NCI-H2029 treated with DMSO at 0.1 percent for 48 hours (cell line): ENCODE measurements at regions not wholly inside any gene's neighbourhood (a gene's known extent, or its start where the extent isn't known, plus 50 kb on each side); places are given as distances from the start of the nearest gene placed in this dataset.
A peak's percentile ranks its signal among the peaks of the same experiment; 100 is the strongest.

ENCODE experiments used
- DNase-seq: peaks from one replicate; lab custom pipeline; 2025; lab: John Stamatoyannopoulos, UW

DNA sequence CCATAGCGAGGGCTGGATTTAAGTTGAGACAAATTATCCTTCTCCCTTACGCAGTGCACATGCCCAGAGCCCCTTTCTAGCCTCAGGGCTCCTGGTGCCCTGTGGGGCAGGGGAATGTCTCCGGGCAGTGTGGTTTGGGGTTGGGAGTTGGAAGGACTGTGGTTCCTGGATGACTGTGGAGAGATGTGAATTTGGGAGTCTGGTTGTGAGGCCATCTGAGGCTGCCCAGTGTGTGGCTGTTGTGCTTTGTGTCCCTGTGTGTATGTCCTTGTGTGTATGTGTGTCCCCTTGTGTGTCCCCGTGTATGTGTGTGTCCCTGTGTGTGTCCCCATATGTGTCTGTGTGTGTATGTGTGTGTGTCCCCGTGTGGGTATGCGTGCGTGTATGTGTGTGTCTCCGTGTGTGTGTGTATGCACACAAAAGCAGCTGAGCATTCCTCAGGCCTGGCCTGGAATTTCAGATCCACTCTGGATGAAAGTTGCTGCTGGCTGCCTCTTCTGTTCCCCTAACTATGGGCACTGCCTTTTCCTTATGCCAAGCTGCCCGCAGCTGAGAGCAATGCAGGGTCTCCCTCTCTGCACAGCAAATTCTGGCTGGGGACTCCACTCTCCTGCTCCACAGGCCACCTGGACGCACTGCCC lies 65.4 kb downstream of the UBIAD1 start:
- no peak for DNase-seq

DNA sequence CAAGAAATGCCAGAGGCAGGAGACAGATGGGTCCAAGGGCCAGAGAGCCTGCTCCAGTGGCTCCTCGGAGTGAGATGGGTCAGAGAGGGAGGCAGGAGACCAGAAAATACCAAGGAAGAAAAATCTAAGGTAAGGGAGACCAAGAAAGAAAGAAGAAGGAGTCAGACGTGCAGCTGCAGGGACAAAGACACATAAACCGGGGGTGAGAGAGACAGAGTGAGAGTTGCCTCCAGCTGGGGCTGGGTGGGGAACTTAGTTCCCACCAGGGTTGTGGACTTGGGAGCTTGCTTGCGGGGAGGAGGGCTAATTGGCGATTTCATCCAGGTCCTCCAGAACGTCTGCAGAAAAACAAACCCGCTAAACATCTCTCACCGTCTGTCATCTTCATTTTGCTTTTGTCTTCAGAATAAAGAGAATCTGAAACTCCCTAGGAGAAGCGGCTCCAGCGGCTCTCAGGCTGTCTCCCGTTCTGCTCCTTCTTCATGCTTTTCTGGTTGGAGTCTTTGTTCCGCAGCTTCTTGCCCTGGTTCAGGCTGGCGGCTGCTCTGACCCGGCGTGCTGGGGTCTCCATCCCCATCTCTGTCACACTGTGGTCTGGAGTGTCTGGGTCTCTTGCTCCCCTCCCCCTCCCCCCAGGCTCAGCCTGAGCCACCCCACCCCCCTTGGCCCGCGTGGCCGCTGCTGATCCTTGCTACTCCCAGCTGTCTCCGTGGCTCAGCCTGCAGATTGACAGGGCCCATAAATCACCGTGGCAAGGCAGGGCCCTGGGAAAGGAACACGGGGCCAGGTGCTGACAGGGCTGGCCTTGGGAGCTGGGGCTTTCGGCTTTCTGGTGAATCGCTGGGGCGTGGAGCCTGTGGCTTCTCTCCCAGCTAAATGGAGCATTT lies 66.6 kb downstream of the UBIAD1 start:
- DNase-seq, result peak; percentile 37

DNA sequence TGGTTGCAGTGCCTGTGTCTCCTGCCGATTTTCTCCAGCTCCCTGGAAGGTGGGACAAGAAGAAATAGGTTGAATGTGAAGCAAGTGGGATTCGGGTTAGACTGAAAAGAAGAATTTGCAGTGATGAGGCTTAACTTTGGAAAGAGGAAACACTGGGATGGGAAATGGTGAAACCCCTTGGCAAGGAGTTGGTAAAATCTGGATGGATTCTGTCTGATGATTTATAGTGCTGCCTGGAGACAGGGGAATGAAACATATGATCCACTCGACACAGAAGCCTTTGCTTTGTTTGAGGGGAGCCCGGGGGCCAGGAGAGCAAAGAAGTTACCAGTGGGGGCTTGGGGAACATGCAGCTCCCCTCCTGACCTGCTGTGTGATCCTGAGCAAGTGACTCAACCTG lies 67.2 kb downstream of the UBIAD1 start:
- no peak for DNase-seq

DNA sequence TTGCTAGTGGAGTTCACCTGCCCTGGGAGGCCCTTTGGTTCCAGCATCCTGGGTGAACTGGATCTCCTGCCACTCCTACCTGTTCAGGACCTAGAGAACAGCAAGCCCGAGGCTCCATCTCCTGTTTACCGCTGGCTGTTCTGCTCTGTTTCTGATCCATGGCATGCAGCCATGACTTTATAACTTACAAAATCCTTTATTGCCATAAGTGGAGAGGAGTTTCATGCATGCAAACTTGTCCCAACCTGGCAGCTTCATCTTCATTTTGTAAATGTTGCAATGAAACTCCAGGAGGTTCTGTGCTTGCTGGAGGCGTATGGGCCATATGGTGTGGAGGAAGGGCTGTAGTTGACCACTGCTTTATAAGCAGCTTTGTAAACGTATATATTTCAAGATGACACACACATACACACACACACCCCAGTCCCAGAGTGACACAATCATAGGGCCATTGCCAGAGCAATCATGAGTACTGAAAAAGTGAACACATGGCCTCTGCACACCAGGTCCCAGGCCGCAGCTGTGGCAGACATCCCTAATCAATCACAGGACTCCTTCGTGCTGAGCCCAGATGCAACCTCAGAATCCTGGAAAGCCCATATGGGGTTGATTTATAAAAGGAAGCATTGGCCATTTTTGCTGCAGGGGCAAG lies 69.0 kb downstream of the UBIAD1 start:
- DNase-seq, result no peak

DNA sequence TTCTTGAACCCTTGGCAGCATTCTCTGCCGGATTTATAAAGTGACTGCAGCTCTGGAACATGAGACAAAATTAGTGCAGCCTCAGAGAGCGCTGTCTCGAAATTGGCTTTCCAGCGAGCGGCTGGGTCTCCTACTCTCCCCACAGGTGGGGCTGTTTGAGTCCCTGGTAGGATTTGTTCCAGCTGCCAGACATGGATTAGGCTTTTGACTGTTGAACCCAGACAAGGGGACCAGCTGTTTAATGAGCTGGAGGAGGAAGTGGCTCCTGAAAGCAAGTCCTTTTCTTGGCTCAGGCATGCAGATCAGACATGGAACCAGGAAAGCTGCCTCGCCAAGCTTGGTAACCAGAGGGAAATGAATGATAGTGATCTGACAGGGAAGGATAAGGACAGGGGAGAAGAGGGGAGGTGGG lies 69.6 kb downstream of the UBIAD1 start:
- no peak for DNase-seq

DNA sequence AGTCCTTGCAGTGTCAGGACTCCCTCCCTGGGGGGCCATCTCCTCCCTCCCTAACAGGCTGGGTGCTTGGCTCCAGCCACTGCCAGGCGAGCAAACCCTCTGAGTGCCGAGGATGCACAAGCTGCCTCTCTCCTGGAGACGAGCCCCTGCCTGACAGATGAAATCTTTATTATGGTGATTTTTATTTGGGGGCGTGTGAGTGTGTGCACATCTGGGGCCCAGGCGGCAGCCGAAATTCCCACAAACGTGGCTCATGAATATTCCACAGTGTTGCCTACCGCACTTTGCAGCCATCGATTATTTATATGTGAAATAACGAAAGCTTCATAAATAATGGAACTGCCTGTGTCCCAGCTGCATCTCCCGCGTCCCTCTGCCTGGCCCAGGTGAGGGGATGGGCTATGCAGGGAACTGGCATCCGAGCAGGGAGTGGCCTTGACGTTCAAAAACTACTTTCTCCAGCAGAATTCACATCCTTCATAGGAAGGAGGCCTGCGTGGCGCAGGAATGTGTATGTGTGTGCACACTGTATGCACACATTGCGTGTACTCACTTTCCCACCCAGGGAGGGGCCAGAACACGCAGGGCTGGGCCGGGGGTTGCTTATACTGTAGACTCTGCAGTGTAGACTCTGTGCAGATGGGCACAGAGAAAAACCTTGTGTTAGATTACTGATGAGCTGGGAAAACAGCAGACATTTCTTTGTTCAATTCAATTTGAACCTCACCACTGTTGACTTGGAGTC lies 73.1 kb downstream of the UBIAD1 start:
- DNase-seq, result no peak

DNA sequence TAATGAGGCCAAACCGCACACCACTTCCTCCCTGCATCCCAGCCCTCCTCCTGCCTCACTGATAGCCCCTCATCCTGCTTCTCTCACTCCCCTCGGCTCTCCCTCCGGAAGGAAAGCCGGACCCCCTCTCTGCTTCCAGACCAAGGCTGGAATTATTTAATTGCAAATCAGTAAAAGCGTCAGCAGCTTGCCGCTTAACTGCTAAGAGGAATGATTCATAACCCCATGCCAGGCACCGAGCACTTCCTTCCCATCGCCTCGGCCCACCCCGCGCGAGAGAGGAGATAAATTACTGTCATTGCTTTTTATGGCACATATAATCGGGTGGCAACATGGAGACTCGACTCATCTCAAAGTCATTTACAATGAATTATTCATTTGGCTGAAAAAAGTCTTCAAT lies 77.3 kb downstream of the UBIAD1 start:
- no peak for DNase-seq

DNA sequence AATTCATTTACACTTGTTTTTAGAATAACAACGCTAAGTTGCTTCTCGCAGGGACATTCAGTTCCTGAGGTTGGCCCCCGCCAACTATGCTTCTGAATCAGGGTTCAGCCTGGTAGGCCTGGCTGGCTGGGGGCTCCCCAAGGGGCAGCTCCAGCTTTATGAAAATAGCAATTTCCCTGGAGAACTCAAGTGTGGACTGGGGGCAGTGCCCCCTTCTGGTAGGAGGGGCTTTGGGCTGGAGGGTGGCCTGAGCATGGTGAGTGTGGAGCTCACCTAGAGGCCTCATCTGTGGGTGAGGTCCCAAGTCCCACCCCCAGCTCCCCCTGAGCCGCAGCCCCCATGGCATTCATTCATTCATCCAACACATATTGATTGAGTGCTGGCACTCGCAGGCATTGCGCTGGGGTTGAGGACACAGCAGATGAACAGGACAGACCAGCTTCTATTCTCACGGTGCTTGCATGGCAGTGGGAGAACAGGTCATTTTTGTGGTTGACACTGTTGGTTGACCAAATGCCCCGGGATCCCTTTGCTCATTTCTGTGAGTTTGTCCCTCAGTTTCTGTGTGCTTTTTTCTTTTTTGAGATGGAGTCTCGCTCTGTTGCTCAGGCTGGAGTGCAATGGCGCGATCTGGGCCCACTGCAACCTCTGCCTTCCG lies 79.2 kb downstream of the UBIAD1 start:
- no peak for DNase-seq

DNA sequence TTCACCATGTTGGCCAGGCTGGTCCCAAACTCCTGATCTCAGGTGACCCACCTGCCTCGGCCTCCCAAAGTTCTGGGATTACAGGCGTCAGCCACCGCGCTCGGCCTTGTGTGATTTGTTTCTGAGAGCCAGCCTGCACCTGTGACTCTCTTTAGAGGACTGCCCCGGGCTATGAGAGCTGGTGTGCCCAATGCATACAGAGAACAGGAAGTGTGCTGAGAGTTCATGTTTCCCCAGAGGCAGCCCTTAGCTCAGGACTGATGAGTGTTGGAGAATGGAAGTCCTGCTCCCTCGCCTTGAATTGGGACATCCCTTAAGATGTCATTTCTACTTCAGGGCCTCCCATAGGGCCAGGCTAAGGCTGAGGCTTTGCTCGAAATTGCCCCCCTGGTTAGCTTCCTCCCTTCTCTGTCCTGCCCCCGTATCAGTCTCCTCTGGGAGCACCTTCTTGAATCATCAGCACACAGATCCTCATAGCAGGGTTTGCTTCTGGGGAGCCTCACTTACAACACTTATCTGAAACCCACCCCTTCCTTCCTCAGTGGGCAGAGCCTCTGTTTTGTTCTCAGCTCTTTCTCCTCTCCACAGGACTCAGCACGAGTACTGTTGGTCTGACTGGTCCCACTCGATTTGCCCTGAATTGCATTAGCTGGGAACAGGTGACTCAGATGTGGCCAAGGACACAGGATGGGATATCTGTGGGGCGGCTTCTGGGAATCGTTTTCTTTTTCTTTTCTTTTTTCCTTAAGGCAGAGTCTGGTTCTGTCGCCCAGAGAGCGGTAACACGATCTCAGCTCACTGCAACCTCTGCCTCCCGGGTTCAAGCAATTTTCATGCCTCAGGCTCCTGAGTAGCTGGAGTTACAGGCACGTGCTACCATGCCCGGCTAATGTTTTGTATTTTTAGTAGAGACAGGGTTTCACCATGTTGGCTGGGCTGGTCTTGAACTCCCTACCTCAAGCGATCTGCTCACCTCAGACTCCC lies 80.1 kb downstream of the UBIAD1 start:
- no peak for DNase-seq

DNA sequence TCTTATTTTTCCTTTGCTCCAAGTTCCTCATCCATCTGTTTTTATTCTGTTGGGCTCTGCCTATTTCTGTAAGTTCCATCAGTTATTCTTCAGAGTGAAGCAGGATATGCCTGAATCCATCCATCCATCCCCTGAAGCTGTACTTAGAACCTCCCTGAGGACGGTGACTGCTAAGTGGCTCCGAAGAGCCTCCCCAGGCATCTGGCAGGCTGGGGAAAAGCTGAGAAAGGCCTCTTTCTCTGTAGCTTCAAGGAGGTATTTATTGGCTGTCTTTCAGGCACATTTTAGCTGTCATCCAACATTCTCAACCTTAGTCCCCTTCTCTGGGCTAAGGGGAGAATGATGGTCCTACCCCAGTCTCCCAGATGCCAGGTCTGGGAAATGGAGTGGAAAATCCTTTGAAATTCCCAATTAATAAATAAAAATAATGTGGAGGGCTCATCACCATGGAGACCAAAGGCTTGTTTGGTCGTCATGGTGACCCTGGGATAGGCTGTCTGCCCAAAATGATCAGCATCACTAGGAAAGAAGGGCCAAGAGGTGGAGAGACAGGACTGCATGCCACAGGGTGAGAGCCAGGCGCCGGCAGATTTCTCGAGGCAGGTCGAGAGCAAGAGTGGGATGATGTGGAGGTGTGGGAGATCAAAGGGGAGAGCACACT lies 82.0 kb downstream of the UBIAD1 start:
- DNase-seq, result no peak

DNA sequence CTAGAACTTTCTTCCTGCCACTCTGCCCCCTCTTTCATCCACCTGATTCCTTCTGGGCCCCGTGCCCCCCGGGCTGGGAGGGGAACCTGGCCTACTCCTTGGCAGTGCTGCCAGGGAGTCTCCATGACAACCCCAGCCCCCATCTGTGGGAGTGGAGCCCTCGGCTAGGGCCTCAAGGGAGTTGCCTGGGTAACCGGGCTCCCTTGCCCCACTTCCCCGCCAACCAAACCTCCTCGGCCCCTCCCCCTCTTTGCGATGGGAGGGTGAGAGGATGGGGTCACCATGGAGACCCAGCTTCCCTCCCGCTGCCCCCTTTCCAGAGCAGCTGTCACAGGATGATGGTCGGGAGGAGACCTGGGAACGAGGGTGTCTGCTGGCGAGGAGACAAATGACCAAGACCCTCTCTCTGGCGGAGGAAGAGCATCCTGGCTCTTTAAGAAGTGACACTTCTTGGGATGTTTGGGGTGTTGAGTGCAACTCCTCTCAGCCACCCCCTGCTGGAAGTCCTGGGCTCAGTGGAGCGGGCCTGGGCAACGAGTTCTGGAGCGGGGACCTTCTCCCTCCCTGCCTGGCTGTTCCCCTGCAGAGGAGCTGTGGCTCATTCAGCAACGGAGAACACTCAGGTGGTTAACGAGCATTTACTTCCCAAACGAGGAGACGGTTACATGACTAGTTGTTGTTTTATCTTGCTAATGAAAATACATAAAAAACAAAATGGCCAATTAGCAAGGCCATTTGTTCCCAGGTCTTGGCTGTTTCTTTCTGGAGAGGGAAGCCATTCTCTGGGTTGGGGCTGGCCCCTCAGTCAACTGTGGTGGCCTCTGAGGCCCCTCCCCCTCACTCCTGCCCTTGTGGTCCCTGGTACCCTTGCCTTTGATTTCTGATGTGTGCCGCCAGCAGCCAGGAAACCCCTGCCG lies 82.8 kb downstream of the UBIAD1 start:
- DNase-seq, result no peak

DNA sequence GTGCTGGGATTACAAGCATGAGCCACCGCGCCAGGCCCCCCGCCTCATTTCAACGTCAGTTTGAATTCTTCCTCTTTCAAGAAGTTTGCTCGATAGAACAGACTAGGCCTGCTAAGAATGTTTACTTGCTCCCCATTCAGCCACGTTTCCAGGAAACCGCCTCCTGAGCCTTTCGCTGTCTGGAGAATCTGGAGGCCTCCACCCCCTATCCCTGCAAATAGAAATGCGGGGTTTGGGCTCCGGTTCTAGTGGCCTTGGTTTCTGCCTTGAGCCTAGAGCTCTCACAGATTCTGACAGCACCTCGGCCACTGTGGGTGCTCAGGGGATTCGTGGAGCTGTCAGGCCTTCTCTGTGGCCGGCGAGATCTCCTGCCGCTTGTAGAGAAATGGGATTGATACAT lies 84.3 kb downstream of the UBIAD1 start:
- DNase-seq, result no peak

DNA sequence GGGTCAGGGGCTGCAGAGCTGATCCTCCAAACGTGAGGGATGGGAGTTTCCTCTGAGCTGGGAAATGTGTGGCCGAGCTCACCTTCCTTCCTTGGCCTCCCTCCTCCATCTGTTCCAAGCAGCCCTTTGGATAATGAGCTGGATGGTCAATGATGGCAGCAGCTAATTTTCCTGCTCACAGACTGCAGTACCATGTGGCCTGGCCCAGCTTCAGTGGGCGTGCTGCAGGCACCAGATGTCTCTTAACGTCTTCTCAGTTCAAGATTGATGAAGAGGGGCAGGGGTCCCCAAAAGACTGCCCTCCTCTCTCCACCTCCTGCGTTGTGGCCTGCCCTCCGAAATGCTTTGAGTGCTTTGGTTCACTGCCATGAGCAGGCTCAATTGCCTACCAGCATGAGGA lies 86.0 kb downstream of the UBIAD1 start:
- DNase-seq, result no peak

DNA sequence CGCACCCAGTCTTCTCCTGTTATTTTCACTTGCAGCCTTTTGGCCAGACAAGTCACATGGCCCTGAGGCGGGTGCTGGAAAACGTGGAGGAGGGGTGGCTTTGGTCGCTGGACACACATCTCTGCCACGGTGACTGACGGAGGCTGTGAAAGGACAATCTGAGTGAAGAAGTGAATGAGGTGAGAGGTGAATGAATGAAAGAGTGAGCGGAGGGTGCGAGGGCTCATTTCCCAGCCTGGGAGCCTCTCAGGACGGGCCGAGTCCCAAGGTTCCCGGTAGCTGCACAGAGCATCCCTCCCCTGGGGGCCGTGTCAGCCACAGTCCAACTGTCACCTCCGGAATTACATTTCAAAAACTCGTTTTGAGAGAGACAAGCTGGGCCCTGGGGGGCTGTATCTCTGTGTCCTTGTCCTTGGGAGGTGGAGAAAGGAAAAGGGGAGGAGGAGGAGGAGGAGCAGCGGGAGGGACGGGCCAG lies 89.6 kb downstream of the UBIAD1 start:
- DNase-seq, result no peak

DNA sequence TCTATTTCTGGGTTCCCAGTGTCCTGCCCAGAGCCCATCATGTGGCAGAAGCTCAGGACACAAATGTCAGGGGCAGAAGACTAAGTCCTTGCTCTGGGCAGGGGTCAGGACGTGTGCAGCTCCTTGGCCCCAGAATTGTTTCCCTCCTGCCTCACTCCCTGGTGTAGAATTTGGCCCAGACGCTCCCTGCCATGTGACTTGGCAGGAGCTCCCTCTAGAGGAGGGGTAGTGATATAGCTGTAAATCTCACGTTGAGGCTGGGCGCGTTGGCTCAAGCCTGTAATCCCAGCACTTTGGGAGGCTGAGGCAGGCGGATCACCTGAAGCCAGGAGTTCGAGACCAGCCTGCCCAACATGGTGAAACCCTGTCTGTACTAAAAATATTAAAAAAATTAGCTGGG lies 91.2 kb downstream of the UBIAD1 start:
- DNase-seq, result peak; percentile 10

DNA sequence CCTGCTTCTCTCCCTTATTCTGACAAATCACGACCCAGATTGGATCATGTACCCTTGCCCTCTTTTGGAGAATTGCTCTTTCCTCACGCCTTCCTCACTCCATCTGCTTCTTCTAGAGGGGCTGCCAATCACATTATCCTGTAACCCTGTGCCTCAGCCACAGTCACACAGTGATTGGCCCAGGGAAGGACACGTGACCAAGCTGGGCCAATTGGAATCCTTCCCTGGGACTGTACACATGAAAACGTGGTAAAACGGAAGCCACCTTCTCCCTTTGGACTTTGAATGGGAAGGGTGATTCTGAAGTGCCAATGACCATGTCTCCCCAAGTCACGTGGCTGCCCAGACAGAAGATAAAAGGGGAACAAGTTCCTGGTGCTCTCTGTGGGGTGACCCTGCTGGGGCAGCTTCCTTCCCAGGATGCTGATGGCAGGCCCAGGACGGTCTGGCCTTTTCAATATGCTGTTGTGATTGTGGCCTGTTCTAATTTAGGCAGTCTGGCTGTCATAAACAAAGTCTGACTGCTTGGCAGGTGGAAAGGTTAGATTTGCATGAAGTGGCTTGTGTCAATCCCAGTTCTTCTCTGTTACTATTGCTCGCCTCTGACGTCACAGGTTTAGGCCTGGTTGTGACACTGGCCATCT lies 92.9 kb downstream of the UBIAD1 start:
- DNase-seq, result no peak

DNA sequence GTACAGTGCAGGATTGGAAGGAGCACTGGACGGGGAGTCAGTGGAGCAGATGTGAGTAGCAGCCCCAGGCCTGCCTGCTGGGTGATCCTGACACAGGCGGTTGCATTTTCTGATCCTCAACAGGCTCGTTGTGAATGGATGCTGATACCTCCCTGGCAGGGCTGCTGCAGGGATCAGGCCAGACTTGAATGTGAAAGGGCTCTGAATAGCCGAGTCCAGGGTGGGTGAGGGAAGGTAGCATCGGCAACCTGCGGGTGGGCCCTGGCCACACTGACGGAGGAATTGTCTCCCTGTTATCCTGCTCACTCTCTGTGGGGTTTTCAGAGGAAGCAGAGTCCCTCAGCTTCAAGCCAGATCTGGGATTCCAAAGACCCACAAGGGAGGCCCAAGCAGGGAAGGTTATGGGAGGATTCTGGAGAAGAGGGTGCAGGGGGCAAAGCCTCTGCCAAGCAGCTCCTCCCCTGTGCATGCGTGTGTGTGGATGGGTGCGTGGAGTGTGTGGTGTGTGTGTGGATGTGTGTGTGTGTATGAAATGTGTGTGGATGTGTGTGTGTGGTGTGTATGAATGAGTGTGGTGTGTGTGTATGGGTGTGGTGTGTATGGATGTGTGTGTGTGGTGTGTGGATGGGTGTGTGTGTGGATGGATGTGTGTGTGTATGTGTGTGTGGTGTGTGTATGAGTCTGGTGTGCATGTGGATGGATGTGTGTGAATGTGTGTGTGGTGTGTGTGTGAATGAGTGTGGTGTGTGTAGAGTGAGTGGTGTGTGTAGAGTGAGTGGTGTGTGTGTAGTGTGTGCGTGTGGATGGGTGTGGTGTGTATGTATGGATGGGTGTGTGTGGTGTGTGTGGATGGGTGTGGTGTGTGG lies 100.3 kb downstream of the UBIAD1 start:
- DNase-seq, result no peak
